WI38 (cell line): ENCODE measurements at regions not wholly inside any gene's neighbourhood (a gene's known extent, or its start where the extent isn't known, plus 50 kb on each side); places are given as distances from the start of the nearest gene placed in this dataset.

Experiments
- H3K4me3 ChIP-seq: 2 replicates; pipeline ENCODE4 v1.5.1; 2011; ENCODE audit warnings: low read depth, mild to moderate bottlenecking, control low read depth, low read length
- CTCF ChIP-seq: IDR thresholded peaks from 2 replicates; pipeline ENCODE4 v1.5.1; 2012; ENCODE audit warnings: low read depth, mild to moderate bottlenecking, control low read depth, low read length

- H3K4me3 ChIP-seq = no peak overlapping the region
- TF ChIP-seq CTCF = no peak
Measured at GRCh38 chr1:5490635-5491034, 501.6 kb downstream of the NPHP4 start.

GRCh38 chr1:5488448-5488847, 503.8 kb downstream of the NPHP4 start:
- H3K4me3 ChIP-seq = no peak overlapping the region
- TF ChIP-seq CTCF = no peak

GRCh38 chr1:5485968-5486696, 506.1 kb downstream of the NPHP4 start:
- no peak overlapping the region for H3K4me3 ChIP-seq
- no peak for TF ChIP-seq CTCF

GRCh38 chr1:5485436-5485835, 506.8 kb downstream of the NPHP4 start:
- no peak for TF ChIP-seq CTCF
- no peak overlapping the region for H3K4me3 ChIP-seq

GRCh38 chr1:5484451-5485165, 507.6 kb downstream of the NPHP4 start:
- H3K4me3 ChIP-seq = no peak overlapping the region
- no peak for TF ChIP-seq CTCF

- H3K4me3 ChIP-seq = no peak overlapping the region
- no peak for TF ChIP-seq CTCF
Measured at GRCh38 chr1:5481889-5482288, 510.3 kb downstream of the NPHP4 start.

GRCh38 chr1:5480906-5481305, 511.3 kb downstream of the NPHP4 start:
- no peak for TF ChIP-seq CTCF
- H3K4me3 ChIP-seq = no peak overlapping the region
